DOHH2 (cell line): ENCODE measurements at regions not wholly inside any gene's neighbourhood (a gene's known extent, or its start where the extent isn't known, plus 50 kb on each side); places are given as distances from the start of the nearest gene placed in this dataset.

Experiments
- CTCF ChIP-seq: fragments of 200-600 bp; sonication (generic); IDR thresholded peaks from one replicate; pipeline ENCODE4 v1.5.1; 2014; ENCODE audit warnings: antibody characterized with exemption, mild to moderate bottlenecking, low read depth, low read length; ENCODE audit not compliant: poor library complexity, severe bottlenecking
- EZH2phosphoT487 ChIP-seq: fragments of 200-600 bp; sonication (generic); IDR thresholded peaks from 2 replicates; pipeline ENCODE4 v1.6.1; 2017; ENCODE audit warnings: borderline replicate concordance, mild to moderate bottlenecking, antibody characterized with exemption, low read length, moderate library complexity, mixed read lengths

GRCh38 chr16:29148131-29148691 lies 163.4 kb downstream of the LAT start:
- TF ChIP-seq CTCF, result no peak
- no peak for TF ChIP-seq EZH2phosphoT487
